DOHH2 (cell line): ENCODE measurements at regions not wholly inside any gene's neighbourhood (a gene's known extent, or its start where the extent isn't known, plus 50 kb on each side); places are given as distances from the start of the nearest gene placed in this dataset.

Source experiments
- H3F3A ChIP-seq: fragments of 200-600 bp; sonication (generic), shearing (Covaris generic); 2 replicates; pipeline ENCODE4 v1.6.0; 2016; ENCODE audit warnings: antibody characterized with exemption, mild to moderate bottlenecking; ENCODE audit not compliant: control insufficient read depth, insufficient read depth
- H3K27ac ChIP-seq: fragments of 200-600 bp; sonication (generic); 2 replicates; pipeline ENCODE4 v1.5.1; 2014; ENCODE audit warnings: low read depth, mild to moderate bottlenecking, low read length, moderate library complexity
- H3K27me3 ChIP-seq: fragments of 200-600 bp; sonication (generic); 2 replicates; pipeline ENCODE4 v1.6.1; 2014; ENCODE audit warnings: mild to moderate bottlenecking, low read length, mixed read lengths; ENCODE audit not compliant: control insufficient read depth
- H3K36me3 ChIP-seq: fragments of 200-600 bp; sonication (generic); 2 replicates; pipeline ENCODE4 v1.6.1; 2014; ENCODE audit warnings: mild to moderate bottlenecking, low read length, moderate library complexity, mixed read lengths; ENCODE audit not compliant: control insufficient read depth
- H3K4me1 ChIP-seq: fragments of 200-600 bp; sonication (generic); 2 replicates; pipeline ENCODE4 v1.6.1; 2014; ENCODE audit warnings: mild to moderate bottlenecking, low read length, mixed read lengths; ENCODE audit not compliant: control insufficient read depth
- H3K4me2 ChIP-seq: fragments of 200-600 bp; sonication (generic); 2 replicates; pipeline ENCODE4 v1.6.0; 2014; ENCODE audit warnings: mild to moderate bottlenecking, low read length, moderate library complexity
- H3K4me3 ChIP-seq: fragments of 200-600 bp; sonication (generic); 2 replicates; pipeline ENCODE4 v1.5.1; 2014; ENCODE audit warnings: mild to moderate bottlenecking, low read length, mixed read lengths
- H3K79me2 ChIP-seq: fragments of 200-600 bp; sonication (generic); 2 replicates; pipeline ENCODE4 v1.6.1; 2014; ENCODE audit warnings: mild to moderate bottlenecking, low read length, mixed read lengths; ENCODE audit not compliant: control insufficient read depth
- H3K9me2 ChIP-seq: fragments of 200-600 bp; sonication (generic); replicated peaks from 2 replicates; pipeline ENCODE4 v1.6.1; 2014; ENCODE audit warnings: mild to moderate bottlenecking, low read length, mixed read lengths; ENCODE audit not compliant: control insufficient read depth
- H3K9me3 ChIP-seq: fragments of 200-600 bp; sonication (generic); 2 replicates; pipeline ENCODE4 v1.6.1; 2014; ENCODE audit warnings: antibody characterized with exemption, low read length, mixed read lengths; ENCODE audit not compliant: control insufficient read depth, insufficient read depth
- H4K20me1 ChIP-seq: fragments of 200-600 bp; sonication (generic); 2 replicates; pipeline ENCODE4 v1.6.0; 2014; ENCODE audit warnings: low read depth, mild to moderate bottlenecking, antibody characterized with exemption, low read length, moderate library complexity; ENCODE audit not compliant: control insufficient read depth, insufficient read depth
- EZH2phosphoT487 ChIP-seq: fragments of 200-600 bp; sonication (generic); IDR thresholded peaks from 2 replicates; pipeline ENCODE4 v1.6.1; 2017; ENCODE audit warnings: borderline replicate concordance, mild to moderate bottlenecking, antibody characterized with exemption, low read length, moderate library complexity, mixed read lengths
- TF ChIP-seq, protein P1 (sequence below): fragments of 200-600 bp; sonication (generic); IDR thresholded peaks from one replicate; pipeline ENCODE4 v1.5.1; 2014; ENCODE audit warnings: antibody characterized with exemption, mild to moderate bottlenecking, low read depth, low read length; ENCODE audit not compliant: poor library complexity, severe bottlenecking

DNA sequence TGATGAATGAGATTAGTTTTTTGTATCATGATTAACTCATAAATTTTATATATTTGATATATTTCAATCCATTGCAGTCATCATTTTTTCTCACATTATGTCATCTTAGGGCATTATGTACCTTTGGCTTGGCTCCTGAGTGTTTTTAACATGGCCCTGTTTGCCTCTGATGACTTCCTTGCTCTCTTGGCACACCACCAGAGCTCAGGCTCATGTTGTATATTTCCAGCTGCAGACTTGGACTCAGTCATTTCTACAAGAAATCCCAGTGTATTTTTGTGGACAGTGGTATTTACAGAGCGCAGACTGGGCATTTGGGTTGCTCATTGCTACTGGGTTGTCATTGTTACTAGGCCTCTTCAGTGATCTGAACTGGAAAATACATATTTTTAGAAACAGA, 188.5 kb downstream of the ADRA2A start:
- no peaks in the 10 kb centered on the region for H4K20me1 ChIP-seq
- H3F3A ChIP-seq, result no peaks in the 10 kb centered on the region
- TF ChIP-seq, protein P1, sequence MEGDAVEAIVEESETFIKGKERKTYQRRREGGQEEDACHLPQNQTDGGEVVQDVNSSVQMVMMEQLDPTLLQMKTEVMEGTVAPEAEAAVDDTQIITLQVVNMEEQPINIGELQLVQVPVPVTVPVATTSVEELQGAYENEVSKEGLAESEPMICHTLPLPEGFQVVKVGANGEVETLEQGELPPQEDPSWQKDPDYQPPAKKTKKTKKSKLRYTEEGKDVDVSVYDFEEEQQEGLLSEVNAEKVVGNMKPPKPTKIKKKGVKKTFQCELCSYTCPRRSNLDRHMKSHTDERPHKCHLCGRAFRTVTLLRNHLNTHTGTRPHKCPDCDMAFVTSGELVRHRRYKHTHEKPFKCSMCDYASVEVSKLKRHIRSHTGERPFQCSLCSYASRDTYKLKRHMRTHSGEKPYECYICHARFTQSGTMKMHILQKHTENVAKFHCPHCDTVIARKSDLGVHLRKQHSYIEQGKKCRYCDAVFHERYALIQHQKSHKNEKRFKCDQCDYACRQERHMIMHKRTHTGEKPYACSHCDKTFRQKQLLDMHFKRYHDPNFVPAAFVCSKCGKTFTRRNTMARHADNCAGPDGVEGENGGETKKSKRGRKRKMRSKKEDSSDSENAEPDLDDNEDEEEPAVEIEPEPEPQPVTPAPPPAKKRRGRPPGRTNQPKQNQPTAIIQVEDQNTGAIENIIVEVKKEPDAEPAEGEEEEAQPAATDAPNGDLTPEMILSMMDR, result no peak
- no peak for TF ChIP-seq EZH2phosphoT487
- no peak overlapping the region for H3K4me3 ChIP-seq
- no peaks in the 10 kb centered on the region for H3K36me3 ChIP-seq
- H3K79me2 ChIP-seq, result no peaks in the 10 kb centered on the region
- H3K9me2 ChIP-seq, result no peaks in the 10 kb centered on the region
- H3K27me3 ChIP-seq, result 0 out of 2 replicates have a peak, but pooled peaks cover 4% of the 10 kb centered on the region
- H3K9me3 ChIP-seq, result no peaks in the 10 kb centered on the region
- no peaks in the 10 kb centered on the region for H3K4me1 ChIP-seq
- no peak overlapping the region for H3K4me2 ChIP-seq
- H3K27ac ChIP-seq, result no peak overlapping the region

DNA sequence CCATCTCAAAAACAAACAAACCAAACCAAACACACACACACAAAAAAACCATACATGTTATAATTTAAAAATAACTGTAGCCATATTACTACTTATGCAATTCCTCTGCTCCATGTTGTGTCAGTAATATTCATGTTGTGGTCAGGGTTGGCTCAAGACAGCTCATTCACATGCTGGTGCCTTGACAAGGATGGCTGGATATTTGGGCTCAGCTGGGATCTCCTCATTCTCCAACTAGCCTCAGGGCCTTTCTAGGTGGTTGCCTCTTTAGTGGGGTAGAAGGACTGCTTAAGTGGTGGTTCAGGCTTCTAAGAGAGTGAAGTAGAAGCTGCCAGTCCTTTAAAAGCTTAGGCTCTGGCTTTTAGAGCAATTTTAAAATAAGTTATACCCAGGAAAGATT, 189.3 kb downstream of the ADRA2A start:
- no peaks in the 10 kb centered on the region for H3K36me3 ChIP-seq
- H3K9me2 ChIP-seq, result no peaks in the 10 kb centered on the region
- no peaks in the 10 kb centered on the region for H3K9me3 ChIP-seq
- H3K4me2 ChIP-seq, result no peak overlapping the region
- H3K27ac ChIP-seq, result no peak overlapping the region
- H3K4me1 ChIP-seq, result no peaks in the 10 kb centered on the region
- no peaks in the 10 kb centered on the region for H3K79me2 ChIP-seq
- H3K27me3 ChIP-seq, result 0 out of 2 replicates have a peak, but pooled peaks cover 4% of the 10 kb centered on the region
- H3K4me3 ChIP-seq, result no peak overlapping the region
- H3F3A ChIP-seq, result no peaks in the 10 kb centered on the region
- TF ChIP-seq, protein P1, result no peak
- TF ChIP-seq EZH2phosphoT487, result no peak
- H4K20me1 ChIP-seq, result no peaks in the 10 kb centered on the region

DNA sequence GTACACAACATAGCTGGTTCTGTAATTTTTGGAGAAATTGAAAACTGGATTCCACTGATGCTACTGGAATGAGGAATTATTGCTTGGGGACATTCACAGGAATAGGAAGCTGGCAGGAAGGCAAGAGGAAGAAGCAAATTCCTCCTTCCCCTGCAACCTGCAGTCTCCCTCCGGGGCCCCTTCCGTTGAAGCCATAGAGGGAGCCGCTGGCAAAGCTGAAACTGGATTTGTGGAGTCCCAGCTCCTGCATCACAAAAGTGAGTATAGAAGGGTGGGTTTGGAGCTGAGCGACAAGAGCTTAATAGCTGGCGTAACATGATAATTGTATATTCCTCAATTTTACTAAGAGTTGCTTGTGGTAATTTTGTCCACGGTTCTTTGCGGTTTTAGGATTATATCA, 190.8 kb downstream of the ADRA2A start:
- H4K20me1 ChIP-seq, result no peaks in the 10 kb centered on the region
- H3K4me1 ChIP-seq, result no peaks in the 10 kb centered on the region
- H3K79me2 ChIP-seq, result no peaks in the 10 kb centered on the region
- no peaks in the 10 kb centered on the region for H3F3A ChIP-seq
- H3K9me3 ChIP-seq, result no peaks in the 10 kb centered on the region
- no peaks in the 10 kb centered on the region for H3K9me2 ChIP-seq
- H3K4me3 ChIP-seq, result no peak overlapping the region
- TF ChIP-seq EZH2phosphoT487, result no peak
- TF ChIP-seq, protein P1, result no peak
- no peak overlapping the region for H3K4me2 ChIP-seq
- H3K27me3 ChIP-seq, result 0 out of 2 replicates have a peak, but pooled peaks cover 4% of the 10 kb centered on the region
- no peak overlapping the region for H3K27ac ChIP-seq
- no peaks in the 10 kb centered on the region for H3K36me3 ChIP-seq
